Cardiac fibroblast (primary cell): ENCODE measurements at regions not wholly inside any gene's neighbourhood (a gene's known extent, or its start where the extent isn't known, plus 50 kb on each side); places are given as distances from the start of the nearest gene placed in this dataset.

Source experiments
- DNase-seq, 2 donors: peaks; one replicate each; pipeline versions ENCODE4 v3.0.0 to v3.0.0-alpha.2; 2010; ENCODE audit warnings: low read depth in 2 of 2
- H3K4me3 ChIP-seq, 2 donors: replicated peaks in 1 of 2; 1 replicate in 1 of 2; 2 replicates in 1 of 2; pipeline ENCODE4 v1.5.1; 2011; ENCODE audit warnings: low read depth in 2 of 2, low read length in 2 of 2, mild to moderate bottlenecking in 2 of 2, moderate library complexity in 1 of 2
- TF ChIP-seq, protein P1 (sequence below): IDR thresholded peaks from one replicate; pipeline ENCODE4 v1.5.1; 2011; ENCODE audit warnings: low read depth, mild to moderate bottlenecking, low read length, inconsistent platforms

DNA sequence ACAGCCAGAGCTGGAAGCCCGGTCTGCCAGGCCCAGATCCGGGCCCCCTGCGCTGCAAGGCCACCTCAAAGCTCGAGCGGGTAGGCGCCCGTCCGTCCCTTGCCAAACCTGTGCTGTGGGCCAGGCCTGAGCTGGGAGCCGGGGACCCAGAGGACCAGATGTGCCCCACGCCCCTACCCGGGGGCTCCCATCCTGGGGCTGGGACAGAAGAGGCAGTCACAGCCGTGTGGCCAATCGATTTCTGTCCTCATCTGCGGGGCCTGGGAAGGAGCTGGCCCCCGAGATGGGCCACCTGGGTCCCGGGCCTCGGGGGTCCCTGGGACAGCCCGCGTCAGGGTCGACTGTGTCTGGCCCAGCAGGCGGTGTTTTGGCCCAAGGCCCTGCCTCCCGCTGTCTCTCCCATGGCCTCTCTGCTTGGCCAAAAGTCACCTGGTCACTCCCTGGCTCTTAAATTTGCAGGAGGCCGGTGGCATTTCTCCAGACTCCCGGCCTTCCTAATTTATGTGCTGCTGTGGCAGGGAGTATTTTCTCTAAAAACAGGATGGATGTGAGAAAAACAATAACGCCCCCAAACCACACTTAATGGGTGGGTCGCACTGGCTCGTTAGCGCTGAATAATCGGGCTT lies 63.8 kb downstream of the UNCX start:
- H3K4me3 ChIP-seq, result no peak overlapping the region
- DNase-seq, result no peak
- TF ChIP-seq, protein P1, sequence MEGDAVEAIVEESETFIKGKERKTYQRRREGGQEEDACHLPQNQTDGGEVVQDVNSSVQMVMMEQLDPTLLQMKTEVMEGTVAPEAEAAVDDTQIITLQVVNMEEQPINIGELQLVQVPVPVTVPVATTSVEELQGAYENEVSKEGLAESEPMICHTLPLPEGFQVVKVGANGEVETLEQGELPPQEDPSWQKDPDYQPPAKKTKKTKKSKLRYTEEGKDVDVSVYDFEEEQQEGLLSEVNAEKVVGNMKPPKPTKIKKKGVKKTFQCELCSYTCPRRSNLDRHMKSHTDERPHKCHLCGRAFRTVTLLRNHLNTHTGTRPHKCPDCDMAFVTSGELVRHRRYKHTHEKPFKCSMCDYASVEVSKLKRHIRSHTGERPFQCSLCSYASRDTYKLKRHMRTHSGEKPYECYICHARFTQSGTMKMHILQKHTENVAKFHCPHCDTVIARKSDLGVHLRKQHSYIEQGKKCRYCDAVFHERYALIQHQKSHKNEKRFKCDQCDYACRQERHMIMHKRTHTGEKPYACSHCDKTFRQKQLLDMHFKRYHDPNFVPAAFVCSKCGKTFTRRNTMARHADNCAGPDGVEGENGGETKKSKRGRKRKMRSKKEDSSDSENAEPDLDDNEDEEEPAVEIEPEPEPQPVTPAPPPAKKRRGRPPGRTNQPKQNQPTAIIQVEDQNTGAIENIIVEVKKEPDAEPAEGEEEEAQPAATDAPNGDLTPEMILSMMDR, result no peak

DNA sequence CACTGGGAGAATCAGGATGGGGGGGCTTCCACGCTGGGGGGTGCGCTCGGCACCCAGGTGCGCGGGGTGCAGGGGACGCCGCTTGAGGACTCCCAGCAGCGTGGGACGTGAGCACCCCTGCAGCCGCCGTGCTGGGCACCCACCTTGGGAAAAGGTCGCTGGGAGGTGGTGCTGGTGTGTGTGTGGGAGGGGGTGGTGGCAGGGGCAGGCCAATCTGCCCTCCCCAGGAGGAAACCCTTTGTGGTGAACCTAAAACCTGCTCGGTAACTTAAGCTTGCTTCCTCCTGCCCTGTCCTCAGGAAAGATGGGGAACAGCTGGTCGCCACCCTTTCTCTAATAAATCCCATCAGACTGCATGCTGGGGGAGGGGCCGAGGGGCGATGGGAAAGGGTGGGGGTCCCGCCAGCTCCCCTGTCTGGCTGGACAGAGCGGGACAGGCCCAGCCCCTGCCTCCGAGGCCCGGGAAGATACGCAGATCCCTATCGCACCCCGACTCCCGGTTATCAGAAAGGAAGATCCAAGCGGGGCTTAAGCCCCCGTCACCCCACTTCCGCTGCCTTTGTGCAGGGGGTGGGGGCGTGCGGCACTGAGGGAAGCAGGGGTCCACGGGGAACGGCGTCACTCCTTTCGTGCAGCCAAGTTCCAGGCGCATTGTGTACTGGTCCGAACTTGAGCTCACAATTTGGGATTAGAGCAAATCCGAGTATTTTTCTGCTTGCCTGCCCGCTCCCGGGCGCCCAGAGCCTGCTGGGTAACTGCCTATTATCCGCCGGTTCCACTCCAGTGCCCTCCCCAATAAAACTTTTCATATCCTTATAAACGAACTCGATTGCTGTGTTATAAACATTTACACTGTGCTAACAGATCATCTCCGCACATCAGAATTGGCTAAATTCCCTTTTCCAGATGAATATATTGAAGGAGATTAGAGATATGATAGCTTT lies 64.6 kb downstream of the UNCX start:
- TF ChIP-seq, protein P1, result no peak
- DNase-seq, result no peak
- no peak overlapping the region for H3K4me3 ChIP-seq

DNA sequence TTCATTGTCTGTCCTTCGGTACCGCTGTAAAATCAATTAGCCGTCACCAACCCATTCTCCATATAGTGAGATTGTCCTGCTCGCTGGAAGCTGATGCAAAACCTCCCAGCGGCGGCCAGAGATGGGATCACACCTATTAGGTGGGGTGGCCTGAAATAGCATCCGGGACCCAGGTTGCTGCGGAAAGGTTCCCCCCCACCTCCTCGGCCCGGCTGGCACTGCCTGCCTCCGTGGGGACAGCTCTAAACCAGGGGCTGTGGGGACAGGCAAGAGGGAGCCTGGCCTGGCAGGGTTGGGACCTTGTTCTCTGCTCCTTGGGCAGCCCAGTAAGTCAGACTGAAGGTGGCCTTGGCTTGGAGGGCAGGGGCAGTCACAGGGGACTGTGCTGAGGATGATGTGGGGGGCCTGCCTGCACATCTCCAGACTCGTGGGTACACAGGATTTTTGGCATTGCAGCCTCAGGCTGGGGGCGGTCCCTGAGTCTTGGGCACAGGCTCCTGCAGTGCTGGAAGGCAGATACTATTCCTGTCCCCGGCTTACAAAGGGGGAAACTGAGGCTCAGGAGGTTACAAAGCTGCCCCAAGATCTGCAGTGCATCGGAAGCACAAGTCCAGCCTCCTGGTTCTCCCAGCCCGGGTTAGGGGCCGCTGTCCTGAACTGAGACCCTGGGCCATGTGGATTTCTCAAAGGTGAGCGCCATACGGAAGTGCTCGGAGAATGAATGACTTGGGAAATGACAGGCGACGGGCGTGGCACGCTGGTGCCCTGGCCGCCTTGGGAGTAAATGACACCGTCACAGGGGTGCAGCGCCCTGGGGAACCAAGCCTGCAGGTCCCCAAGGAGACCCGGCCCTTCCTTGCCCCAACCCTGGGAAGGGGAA lies 65.6 kb downstream of the UNCX start:
- DNase-seq, result no peak
- TF ChIP-seq, protein P1, result no peak
- no peak overlapping the region for H3K4me3 ChIP-seq

DNA sequence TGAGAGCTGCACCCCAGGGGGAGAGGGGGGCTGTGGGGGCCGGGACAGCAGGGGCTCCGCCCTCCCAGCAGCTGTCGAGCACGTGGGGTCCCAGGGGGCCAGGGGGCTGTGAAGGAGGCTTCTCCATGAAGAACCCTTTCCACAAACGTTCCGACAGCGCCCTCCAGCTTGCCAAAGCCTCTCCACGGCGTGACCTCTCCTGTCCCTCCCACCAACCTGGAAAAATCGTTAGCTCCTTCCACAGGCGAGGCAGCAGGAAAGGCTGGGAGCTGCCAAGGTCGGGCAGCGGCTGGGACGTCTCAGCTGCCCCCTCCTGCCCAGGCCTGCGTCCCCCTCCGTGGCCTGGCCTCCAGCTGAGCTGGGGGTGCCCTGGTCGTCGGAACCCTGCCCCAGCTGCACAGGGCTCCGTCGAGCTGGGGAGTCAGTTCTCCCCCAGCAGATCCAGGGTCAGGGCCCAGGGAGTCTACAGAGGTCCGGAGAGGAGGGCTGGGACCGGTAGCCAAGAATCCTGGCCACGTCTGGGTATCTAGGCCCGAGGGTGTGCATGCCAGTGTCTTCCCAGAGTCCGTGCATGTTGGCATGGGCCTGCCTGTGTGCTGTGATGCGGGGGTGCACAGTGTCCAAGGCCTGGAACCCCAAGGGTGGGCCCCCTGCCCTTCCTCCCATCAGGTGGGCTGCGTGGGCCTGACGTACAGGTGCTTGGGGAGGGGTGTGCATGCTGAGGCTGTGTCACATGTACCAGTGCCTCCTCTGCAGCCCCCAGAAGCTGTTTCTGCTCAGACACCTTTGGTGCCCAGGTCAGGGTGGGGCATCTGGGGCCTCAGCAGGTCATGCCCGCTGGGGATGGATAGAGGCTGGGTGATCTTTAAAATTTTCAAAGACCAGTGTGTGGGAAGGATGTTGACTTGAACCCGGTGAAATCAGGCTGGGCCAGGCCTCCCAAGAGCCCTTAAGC lies 66.5 kb downstream of the UNCX start:
- TF ChIP-seq, protein P1, result no peak
- H3K4me3 ChIP-seq, result no peak overlapping the region
- no peak for DNase-seq

DNA sequence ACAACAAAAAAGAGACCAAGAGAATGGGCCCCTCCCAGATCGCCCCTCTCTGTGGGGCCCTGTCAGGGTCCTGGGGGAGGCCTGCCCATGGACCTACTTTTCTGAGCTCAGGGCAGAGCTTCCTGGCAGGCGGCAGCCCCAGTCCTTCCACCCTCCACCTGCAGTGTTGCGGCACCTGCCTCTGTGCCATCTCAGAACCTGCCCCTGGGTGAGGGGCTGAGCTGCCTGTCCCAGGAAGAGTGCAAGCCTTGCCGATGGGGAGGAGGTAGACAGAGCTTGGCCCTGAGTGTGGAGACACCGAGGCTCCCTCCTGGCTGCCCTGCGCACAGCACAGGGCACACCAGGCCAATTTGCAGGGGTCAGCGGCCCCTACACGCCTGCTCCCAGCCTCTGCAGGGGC lies 67.5 kb downstream of the UNCX start:
- no peak overlapping the region for H3K4me3 ChIP-seq
- TF ChIP-seq, protein P1, result no peak
- no peak for DNase-seq
